HepG2 (cell line): ENCODE measurements at regions not wholly inside any gene's neighbourhood (a gene's known extent, or its start where the extent isn't known, plus 50 kb on each side); places are given as distances from the start of the nearest gene placed in this dataset.
"Not testable (repeated sequence)": the region's sequence is repeated elsewhere in the genome, so short reads cannot be mapped to it uniquely, and the experiment has no call there.

Experiments
- ATAC-seq: fragments of 200-7000 bp; cut with Tn5 transposase; 3 replicates; pipeline ENCODE4 v1.9.1; 2020; ENCODE audit warnings: mild to moderate bottlenecking, moderate library complexity
- BruUV-seq: library from RNA; stranded (reverse); fragments of 400-500 nt; replicated peaks from 2 replicates; lab custom pipeline; 2021; lab: Mats Ljungman, UMichigan
- CTCF ChIA-PET: fragments of 300-600 bp; formaldehyde crosslinking; extraction: SDS; loops from one replicate; lab custom pipeline; 2021; ENCODE audit warnings: low total read pairs, inconsistent platforms, low intra/inter-chr PET ratio; lab: Yijun Ruan, JAX
- POLR2A ChIA-PET: fragments of 350-600 bp; sonication (Branson Sonifier 250); formaldehyde crosslinking; loops from one replicate; lab custom pipeline; 2020; ENCODE audit warnings: antibody characterized with exemption, inconsistent platforms; lab: Yijun Ruan, JAX
- DNase-seq: peaks from one replicate; pipeline ENCODE4 v3.0.0-alpha.2; 2015; ENCODE audit warnings: low spot score
- FAIRE-seq: peaks from 3 replicates; lab custom pipeline; 2011; peaks lifted over from hg19 to GRCh38; lab: Jason Lieb, UNC
- H2AFZ ChIP-seq: one replicate; pipeline ENCODE4 v1.6.1; 2011; ENCODE audit warnings: low read length, inconsistent platforms
- H3K27ac ChIP-seq: fragments of 300-600 bp; 3 replicates; pipeline ENCODE4 v1.8.0; 2011; ENCODE audit warnings: mixed run types, mild to moderate bottlenecking, mixed read lengths, low read length, inconsistent platforms; ENCODE audit not compliant: insufficient read depth; ENCODE audit errors: extremely low read length
- H3K27me3 ChIP-seq, 2 experiments: fragments of 200-600 bp in 1 of 2; 2 replicates in 1 of 2; 3 replicates in 1 of 2; pipeline versions ENCODE4 v1.6.0 to v1.8.0; 2011; ENCODE audit warnings: low read length in 2 of 2, mild to moderate bottlenecking in 2 of 2, moderate library complexity in 2 of 2, inconsistent platforms in 1 of 2; ENCODE audit not compliant: insufficient read depth in 2 of 2, control insufficient read depth in 1 of 2
- H3K36me3 ChIP-seq, 2 experiments: fragments of 200-600 bp in 1 of 2; replicated peaks in 1 of 2; 2 replicates in 1 of 2; 3 replicates in 1 of 2; pipeline versions ENCODE4 v1.5.1 to v1.8.0; 2011; ENCODE audit warnings: low read length in 2 of 2, inconsistent platforms in 1 of 2; ENCODE audit not compliant: insufficient read depth in 2 of 2, control insufficient read depth in 1 of 2
- H3K4me1 ChIP-seq: 2 replicates; pipeline ENCODE4 v1.5.1; 2012; ENCODE audit warnings: low read length, inconsistent platforms; ENCODE audit not compliant: insufficient read depth
- H3K4me2 ChIP-seq: 2 replicates; pipeline ENCODE4 v1.6.0; 2011; ENCODE audit warnings: low read depth, low read length, inconsistent platforms
- H3K4me3 ChIP-seq, 3 experiments: fragments of 200-600 bp in 1 of 3; sonication (generic), shearing (Covaris generic) in 1 of 3; replicated peaks in 1 of 3; 2 replicates each; pipeline ENCODE4 v1.5.1; 2011 to 2016; ENCODE audit warnings: low read length in 3 of 3, inconsistent platforms in 2 of 3, low read depth in 2 of 3, mild to moderate bottlenecking in 2 of 3, control low read depth in 1 of 3, mixed read lengths in 1 of 3; ENCODE audit not compliant: insufficient read depth in 1 of 3
- H3K79me2 ChIP-seq: one replicate; pipeline ENCODE4 v1.6.1; 2011; ENCODE audit warnings: low read length, inconsistent platforms; ENCODE audit not compliant: insufficient read depth
- H3K9ac ChIP-seq: 2 replicates; pipeline ENCODE4 v1.6.0; 2011; ENCODE audit warnings: mild to moderate bottlenecking, low read depth, low read length, inconsistent platforms; ENCODE audit not compliant: insufficient read depth
- H3K9me3 ChIP-seq: 2 replicates; pipeline ENCODE4 v1.5.1; 2012; ENCODE audit warnings: mild to moderate bottlenecking, low read length
- H4K20me1 ChIP-seq: 2 replicates; pipeline ENCODE4 v1.6.0; 2011; ENCODE audit warnings: inconsistent platforms, mild to moderate bottlenecking, low read length, moderate library complexity; ENCODE audit not compliant: insufficient read depth
- BRCA1 ChIP-seq: sonication (generic); formaldehyde crosslinking; IDR thresholded peaks from 2 replicates; pipeline ENCODE4 v1.4.0; 2020; ENCODE audit warnings: missing genetic modification reagents
- CCAR2 ChIP-seq: fragments of 200-400 bp; formaldehyde crosslinking; optimal IDR thresholded peaks from 2 replicates; pipeline ENCODE3; 2018; ENCODE audit warnings: low read depth, mild to moderate bottlenecking, low read length, moderate library complexity
- HNRNPLL ChIP-seq: fragments of 200-400 bp; formaldehyde crosslinking; IDR thresholded peaks from 2 replicates; pipeline ENCODE4 v1.6.1; 2017; ENCODE audit warnings: mild to moderate bottlenecking, low read depth, low read length; ENCODE audit not compliant: poor library complexity, severe bottlenecking
- JUN ChIP-seq: sonication (generic); formaldehyde crosslinking; IDR thresholded peaks from 2 replicates; pipeline ENCODE4 v1.4.0; 2020; ENCODE audit warnings: mild to moderate bottlenecking, missing genetic modification reagents
- LCORL ChIP-seq, 2 experiments: fragments of 450-650 bp in 1 of 2; sonication (generic) in 1 of 2; formaldehyde crosslinking in 1 of 2; IDR thresholded peaks; 2 replicates each; pipeline versions ENCODE4 v1.5.0 to v1.6.1; 2017 to 2020; ENCODE audit warnings: antibody characterized with exemption in 1 of 2, missing genetic modification reagents in 1 of 2
- MAFF ChIP-seq: IDR thresholded peaks from 2 replicates; pipeline ENCODE4 v1.6.1; 2011; ENCODE audit warnings: low read depth, low read length, improper control_type of control experiment
- MEF2D ChIP-seq: sonication (generic); formaldehyde crosslinking; IDR thresholded peaks from 2 replicates; pipeline ENCODE4 v1.5.1; 2020; ENCODE audit warnings: mild to moderate bottlenecking, missing genetic modification reagents
- PAX8 ChIP-seq: sonication (generic); formaldehyde crosslinking; IDR thresholded peaks from 2 replicates; pipeline ENCODE4 v1.8.0; 2022; ENCODE audit warnings: mild to moderate bottlenecking, missing genetic modification reagents, borderline replicate concordance
- PHF21A ChIP-seq: sonication (generic); formaldehyde crosslinking; IDR thresholded peaks from 2 replicates; pipeline ENCODE4 v1.5.0; 2020; ENCODE audit warnings: mild to moderate bottlenecking, missing genetic modification reagents
- SMARCC2 ChIP-seq: fragments of 450-650 bp; IDR thresholded peaks from 2 replicates; pipeline ENCODE4 v1.6.1; 2017; ENCODE audit warnings: antibody characterized with exemption, mild to moderate bottlenecking
- SRF ChIP-seq: IDR thresholded peaks from 2 replicates; pipeline ENCODE4 v1.6.1; 2011; ENCODE audit warnings: mild to moderate bottlenecking, low read depth, low read length, moderate library complexity
- ZNF12 ChIP-seq: sonication (generic); formaldehyde crosslinking; IDR thresholded peaks from 2 replicates; pipeline ENCODE4 v1.5.0; 2020; ENCODE audit warnings: missing genetic modification reagents
- ZNF256 ChIP-seq: sonication (generic); formaldehyde crosslinking; conservative IDR thresholded peaks from 2 replicates; pipeline ENCODE4 v1.4.0; 2020; ENCODE audit warnings: missing genetic modification reagents
- ZNF460 ChIP-seq: sonication (generic); formaldehyde crosslinking; IDR thresholded peaks from 2 replicates; pipeline ENCODE4 v1.5.1; 2020; ENCODE audit warnings: missing genetic modification reagents, mild to moderate bottlenecking, borderline replicate concordance
- ZNF547 ChIP-seq: sonication (generic); formaldehyde crosslinking; IDR thresholded peaks from 2 replicates; pipeline ENCODE4 v1.5.1; 2020; ENCODE audit warnings: mild to moderate bottlenecking, missing genetic modification reagents
- ZNF605 ChIP-seq: sonication (generic); formaldehyde crosslinking; IDR thresholded peaks from 2 replicates; pipeline ENCODE4 v1.8.0; 2022; ENCODE audit warnings: mild to moderate bottlenecking, missing genetic modification reagents
- ZSCAN31 ChIP-seq: sonication (generic); formaldehyde crosslinking; IDR thresholded peaks from 2 replicates; pipeline ENCODE4 v1.5.0; 2020; ENCODE audit warnings: low read depth, mild to moderate bottlenecking, missing genetic modification reagents
- WGBS: methylation state at CpG from one replicate; pipeline ENCODE4 v1.1.6; 2017; ENCODE audit warnings: low lambda C conversion rate; 5-methylcytosine and 5-hydroxymethylcytosine counted together
- in situ Hi-C: cut with HindIII; loops from 2 replicates; pipeline ENCODE4 v1.10.0; 2017; ENCODE audit warnings: low pct_unique_long_range_greater_than_20kb; ENCODE audit not compliant: extremely low pct_ligation_motif_present
- intact Hi-C: fragments of 100-400 bp; cut with micrococcal nuclease; formaldehyde crosslinking; loops from one replicate; pipeline ENCODE4 v1.10.0; 2022; ENCODE audit not compliant: unreplicated experiment
- TF ChIP-seq, protein P1 (sequence below): sonication (generic); formaldehyde crosslinking; IDR thresholded peaks from 2 replicates; pipeline ENCODE4 v1.4.0; 2020; ENCODE audit warnings: missing genetic modification reagents, mild to moderate bottlenecking, borderline replicate concordance

DNA sequence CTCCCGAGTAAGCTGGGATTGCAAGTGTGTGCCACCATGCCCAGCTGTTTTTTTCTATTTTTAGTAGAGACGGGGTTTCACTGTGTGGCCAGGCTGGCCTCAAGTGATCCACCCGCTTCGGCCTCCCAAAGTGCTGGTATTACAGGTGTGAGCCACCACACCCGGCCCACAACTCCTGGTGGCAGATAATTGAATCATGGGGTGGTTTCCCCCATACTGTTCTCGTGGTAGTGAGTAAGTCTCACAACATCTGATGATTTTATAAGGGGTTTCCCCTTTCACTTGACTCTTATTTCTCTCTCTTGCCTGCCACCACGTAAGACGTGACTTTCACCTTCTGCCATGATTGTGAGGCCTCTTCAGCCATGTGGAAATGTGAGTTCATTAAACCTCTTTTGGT, 79.1 kb downstream of the SOWAHC start:
- H3K4me3 ChIP-seq, H3K27me3 ChIP-seq, in situ Hi-C loops, H3K27ac ChIP-seq, H3K79me2 ChIP-seq, BruUV-seq, H3K36me3 ChIP-seq, H3K9me3 ChIP-seq, CTCF ChIA-PET, H4K20me1 ChIP-seq, intact Hi-C loops, H3K9ac ChIP-seq, FAIRE-seq, DNase-seq, ATAC-seq, H3K4me2 ChIP-seq, H2AFZ ChIP-seq: not testable (repeated sequence)
- H3K4me1 ChIP-seq: peaks cover 73% of the 10 kb centered on the region
- POLR2A ChIA-PET: interaction anchor here (2.0 to 5.4 kb wide), 2 partner anchors 79 kb away, joined by 7 to 53 read pairs; partner anchors contain the start of genes SEPTIN10 and SOWAHC
- WGBS: 97% methylated on average over 8 of the region's 8 CpGs
- TF ChIP-seq ZNF460: peak; percentile 40; the same call in 1 of the 2 replicates

DNA sequence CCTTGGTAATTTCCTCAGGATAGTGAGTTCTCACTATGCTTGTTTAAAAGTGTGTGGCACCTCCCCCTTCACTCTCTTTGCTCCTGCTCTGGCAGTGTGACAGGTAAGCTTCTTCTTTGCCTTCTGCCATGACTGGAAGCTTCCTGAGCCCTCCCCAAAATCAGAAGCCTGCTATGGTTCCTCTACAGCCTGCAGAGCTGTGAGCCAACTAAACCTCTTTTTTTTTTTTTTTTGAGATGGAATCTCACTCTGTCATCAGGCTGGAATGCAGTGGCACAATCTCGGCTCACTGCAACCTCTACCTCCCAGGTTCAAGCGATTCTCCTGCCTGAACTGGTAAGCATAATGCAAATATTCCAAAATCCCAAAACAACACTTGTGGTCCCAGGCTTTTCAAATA, 80.0 kb downstream of the SOWAHC start:
- POLR2A ChIA-PET: interaction anchor here (1.1 to 3.1 kb wide), 3 partner anchors 15 to 80 kb away, joined by 3 to 13 read pairs (median 7); partner anchors contain the start of genes SEPTIN10 and SOWAHC
- ATAC-seq: no peak
- TF ChIP-seq ZNF547: no peak
- TF ChIP-seq BRCA1 (CRISPR knock-in tag): no peak
- TF ChIP-seq PAX8 (CRISPR knock-in tag): no peak
- no peak for TF ChIP-seq ZNF12 (CRISPR knock-in tag)
- TF ChIP-seq JUN: peak; percentile 74
- 0 out of 2 replicates have a peak, but pooled peaks have one; percentile 4 for TF ChIP-seq LCORL (IDR thresholded peaks at IDR 0.05)
- peak; percentile 45; the same call in 1 of the 2 replicates for TF ChIP-seq LCORL (CRISPR knock-in tag; IDR thresholded peaks at IDR 0.05)
- no peak for TF ChIP-seq SRF
- no peak for TF ChIP-seq CCAR2
- 0 out of 2 replicates have a peak, but pooled peaks have one; percentile 22 for TF ChIP-seq PHF21A (CRISPR knock-in tag)
- no peak for TF ChIP-seq ZSCAN31
- TF ChIP-seq MAFF: no peak
- TF ChIP-seq ZNF256: no peak
- TF ChIP-seq ZNF605 (CRISPR knock-in tag): no peak
- TF ChIP-seq, protein P1, sequence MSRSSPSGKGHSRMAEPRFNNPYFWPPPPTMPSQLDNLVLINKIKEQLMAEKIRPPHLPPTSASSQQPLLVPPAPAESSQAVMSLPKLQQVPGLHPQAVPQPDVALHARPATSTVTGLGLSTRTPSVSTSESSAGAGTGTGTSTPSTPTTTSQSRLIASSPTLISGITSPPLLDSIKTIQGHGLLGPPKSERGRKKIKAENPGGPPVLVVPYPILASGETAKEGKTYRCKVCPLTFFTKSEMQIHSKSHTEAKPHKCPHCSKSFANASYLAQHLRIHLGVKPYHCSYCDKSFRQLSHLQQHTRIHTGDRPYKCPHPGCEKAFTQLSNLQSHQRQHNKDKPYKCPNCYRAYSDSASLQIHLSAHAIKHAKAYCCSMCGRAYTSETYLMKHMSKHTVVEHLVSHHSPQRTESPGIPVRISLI (CRISPR knock-in tag): peak; percentile 91
- TF ChIP-seq MEF2D (CRISPR knock-in tag): no peak
- no peak for TF ChIP-seq HNRNPLL
- TF ChIP-seq SMARCC2: no peak

More for the DNA sequence above, 80.0 kb downstream of the SOWAHC start:
- 6% methylated on average over 2 of the region's 2 CpGs for WGBS
- Histone ChIP-seq H3K4me3 (no peak overlapping the region), H3K36me3 (no peaks in the 10 kb centered on the region), H2AFZ (no peak overlapping the region), H3K4me2 (no peak overlapping the region), H3K4me1 (peaks cover 75% of the 10 kb centered on the region), H3K79me2 (no peaks in the 10 kb centered on the region), H3K9ac (no peak overlapping the region), H3K27me3 (no peaks in the 10 kb centered on the region), H4K20me1 (no peaks in the 10 kb centered on the region), H3K9me3 (no peaks in the 10 kb centered on the region), H3K27ac (peak overlapping the region; percentile 6)
- CTCF ChIA-PET: no interaction called here
- in situ Hi-C loops (no loop called here), intact Hi-C loops (no loop called here)
- peak; percentile 54 for DNase-seq
- FAIRE-seq: no peak
- no TSS peak for BruUV-seq
